ENCODE measurements at regions not wholly inside any gene's neighbourhood (a gene's known extent, or its start where the extent isn't known, plus 50 kb on each side); places are given as distances from the start of the nearest gene placed in this dataset.

- WGBS, 2 experiments (ENCODE audit: extremely low coverage in 1 of 2, insufficient coverage in 1 of 2, insufficient read length in 1 of 2, insufficient replicate concordance in 2 of 2, low coverage in 1 of 2, low lambda C conversion rate in 2 of 2, missing lambda C conversion rate in 1 of 2), result 73% methylated on average over 7 of the region's 7 CpGs; no CpG with 5 or more reads in 1 of the 2 experiments
- Histone ChIP-seq H3K14ac (ENCODE audit: insufficient read length) (no peak overlapping the region), H3K27me3 (replicated peaks in 1 of 4; ENCODE audit: control insufficient read depth in 3 of 4, extremely low read depth in 1 of 4, insufficient read depth in 3 of 4, low read length in 3 of 4) (no peaks in the 10 kb centered on the region), H4K91ac (replicated peaks; ENCODE audit: insufficient read length, low read length) (peak overlapping the region; percentile 86), H4K5ac (ENCODE audit: insufficient read length, low read depth, low read length) (no peak overlapping the region), H3K36me3 (ENCODE audit: control insufficient read depth in 2 of 4, insufficient read depth in 4 of 4, low read length in 3 of 4) (no peaks in the 10 kb centered on the region), H3K56ac (replicated peaks; ENCODE audit: insufficient read length, low read depth, low read length) (no peak overlapping the region), H3K4me3 (ENCODE audit: extremely low read depth in 1 of 4, insufficient read depth in 2 of 4, low read depth in 3 of 4, low read length in 4 of 4) (no peak overlapping the region), H2BK12ac (ENCODE audit: low read depth, low read length) (peak overlapping the region; percentile 86), H3K4ac (replicated peaks; ENCODE audit: insufficient read length, low read depth, low read length) (no peak overlapping the region), H2BK5ac (ENCODE audit: low read depth, low read length) (peak overlapping the region; percentile 46), H3K4me1 (replicated peaks in 1 of 4; ENCODE audit: control insufficient read depth in 3 of 4, insufficient read depth in 4 of 4, low read length in 3 of 4) (peaks cover 1 to 5% (median 3%) of the 10 kb centered on the region in 4 experiments; a peak in 1 of 7 replicates), H3K23ac (ENCODE audit: insufficient read length) (no peak overlapping the region), H3K9me3 (ENCODE audit: insufficient read depth in 2 of 2, low read depth in 1 of 2, low read length in 1 of 2) (peaks cover 3 to 4% of the 10 kb centered on the region in 2 experiments; a peak in 2 of 4 replicates), H3K23me2 (ENCODE audit: low read depth, low read length) (no peaks in the 10 kb centered on the region; the same call in 1 of the 2 replicates), H4K20me1 (replicated peaks in 1 of 2; ENCODE audit: control insufficient read depth in 1 of 2, insufficient read depth in 2 of 2, low read length in 2 of 2) (no peaks in the 10 kb centered on the region), H2BK120ac (replicated peaks; ENCODE audit: low read depth, low read length) (no peak overlapping the region), H3K79me1 (ENCODE audit: low read depth, low read length) (no peaks in the 10 kb centered on the region), H3K79me2 (ENCODE audit: control insufficient read depth in 1 of 2, insufficient read depth in 2 of 2, low read length in 2 of 2) (no peaks in the 10 kb centered on the region), H2AK5ac (ENCODE audit: low read depth, low read length) (peak overlapping the region; percentile 97), H2BK15ac (ENCODE audit: low read length) (peak overlapping the region; percentile 92; the same call in 1 of the 2 replicates), H3K27ac (ENCODE audit: low read depth, low read length) (no peak overlapping the region), H3K9ac (replicated peaks in 1 of 4; ENCODE audit: extremely low read depth in 1 of 4, low read depth in 3 of 4, low read length in 3 of 4) (no peak overlapping the region), H3K18ac (ENCODE audit: extremely low read depth, low read length) (no peak overlapping the region), H3K4me2 (ENCODE audit: insufficient read depth in 1 of 2, low read depth in 2 of 2, low read length in 2 of 2) (no peak overlapping the region), H2AFZ (ENCODE audit: low read length) (no peak overlapping the region), H2BK20ac (ENCODE audit: low read length) (peak overlapping the region; percentile 4; the same call in 1 of the 2 replicates), H4K8ac (ENCODE audit: extremely low read depth, insufficient read depth, low read length) (peak overlapping the region; percentile 86)
- CTCF ChIA-PET (ENCODE audit: partially characterized antibody), result interaction anchor here (0.6 to 4.8 kb wide), 20 partner anchors 11 to 707 kb away, joined by 3 to 43 read pairs (median 4); partner anchors contain the start of gene DDX18
- peak; percentile 41 to 76 for DNase-seq (ENCODE audit: low read depth in 1 of 2, low spot score in 2 of 2)
- peak; percentile 95 for FAIRE-seq
- POLR2A ChIA-PET (ENCODE audit: partially characterized antibody), result interaction anchor here (1.3 kb wide), 1 partner anchor 48 kb away, joined by 3 read pairs; no protein-coding TSS in a partner anchor
- no peak for TF ChIP-seq CBX5 (IDR thresholded peaks at IDR 0.05; ENCODE audit: low read depth, low read length)
- TF ChIP-seq SIN3A (conservative IDR thresholded peaks at IDR 0.05 in 1 of 2, IDR thresholded peaks at IDR 0.05 in 1 of 2; ENCODE audit: low read depth in 1 of 2, low read length in 2 of 2), result no peak
- no peak for TF ChIP-seq SP4 (IDR thresholded peaks at IDR 0.05; ENCODE audit: low read length)
- no peak for TF ChIP-seq PHF8 (conservative IDR thresholded peaks at IDR 0.05; ENCODE audit: low read depth, low read length)
- no peak for TF ChIP-seq SAP30 (IDR thresholded peaks at IDR 0.05; ENCODE audit: insufficient read depth, insufficient replicate concordance, low read length)
- TF ChIP-seq CREB1 (IDR thresholded peaks at IDR 0.05), result no peak
- TF ChIP-seq TCF12 (IDR thresholded peaks at IDR 0.05; ENCODE audit: low read depth, low read length), result 0 out of 2 replicates have a peak, but pooled peaks have one; percentile 51
Observed at GRCh38 chr2:117470311-117471095, 344.0 kb upstream of the DDX18 start.
